Left colon (tissue), 2 donors: ENCODE measurements at regions not wholly inside any gene's neighbourhood (a gene's known extent, or its start where the extent isn't known, plus 50 kb on each side); places are given as distances from the start of the nearest gene placed in this dataset.

Experiments used
- ATAC-seq: fragments of 200-7000 bp; cut with Tn5 transposase; one replicate; pipeline ENCODE4 v1.9.1; 2020; ENCODE audit warnings: mild to moderate bottlenecking, moderate library complexity
- DNase-seq, 2 donors: peaks; one replicate each; pipeline ENCODE4 v3.0.0-alpha.2; 2020
- intact Hi-C, 2 donors: fragments of 100-400 bp; cut with DNase I in 1 of 2; cut with micrococcal nuclease in 1 of 2; formaldehyde crosslinking; loops; one replicate each; pipeline versions ENCODE4 v1.11.2 to v1.14.0; 2022; cut with DNase I, micrococcal nuclease
- donor health status: DM: no; HTN: no; CAD: no.
- donor health status: DM: yes; HTN: yes; CAD: no.

DNA sequence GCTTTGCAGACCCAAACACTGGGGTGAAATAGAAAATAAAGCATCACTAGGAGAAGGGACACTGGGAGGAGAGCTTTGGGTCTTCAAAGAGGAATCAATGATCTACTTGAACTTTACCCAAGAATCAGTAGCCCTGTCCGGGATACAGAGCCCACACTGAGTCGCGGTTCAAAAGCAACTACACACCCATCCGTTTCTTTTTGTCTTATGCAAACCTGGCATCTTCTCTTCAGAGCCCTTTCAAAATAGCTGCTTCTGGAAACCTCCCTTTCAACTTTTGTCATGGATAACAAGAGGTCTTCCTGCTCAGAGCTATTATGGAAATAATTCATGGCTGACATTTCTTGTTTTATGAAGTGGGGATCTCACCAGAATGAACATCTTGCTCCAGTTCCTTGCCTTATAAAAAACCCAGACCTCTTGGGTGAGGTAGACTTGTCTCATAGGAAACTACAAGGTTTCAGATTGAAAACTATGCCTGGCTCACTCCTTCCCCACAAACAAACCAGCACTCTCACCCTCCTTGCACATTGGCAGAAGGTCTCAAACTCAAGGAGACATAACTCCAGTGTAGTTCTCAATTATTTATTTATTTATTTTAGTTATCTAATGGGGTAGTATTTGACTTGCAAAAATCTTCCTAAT is 115.1 kb upstream of the ARHGEF3 start:
- DNase-seq (no peak), ATAC-seq (no peak)
- intact Hi-C loops, result no loop called here

DNA sequence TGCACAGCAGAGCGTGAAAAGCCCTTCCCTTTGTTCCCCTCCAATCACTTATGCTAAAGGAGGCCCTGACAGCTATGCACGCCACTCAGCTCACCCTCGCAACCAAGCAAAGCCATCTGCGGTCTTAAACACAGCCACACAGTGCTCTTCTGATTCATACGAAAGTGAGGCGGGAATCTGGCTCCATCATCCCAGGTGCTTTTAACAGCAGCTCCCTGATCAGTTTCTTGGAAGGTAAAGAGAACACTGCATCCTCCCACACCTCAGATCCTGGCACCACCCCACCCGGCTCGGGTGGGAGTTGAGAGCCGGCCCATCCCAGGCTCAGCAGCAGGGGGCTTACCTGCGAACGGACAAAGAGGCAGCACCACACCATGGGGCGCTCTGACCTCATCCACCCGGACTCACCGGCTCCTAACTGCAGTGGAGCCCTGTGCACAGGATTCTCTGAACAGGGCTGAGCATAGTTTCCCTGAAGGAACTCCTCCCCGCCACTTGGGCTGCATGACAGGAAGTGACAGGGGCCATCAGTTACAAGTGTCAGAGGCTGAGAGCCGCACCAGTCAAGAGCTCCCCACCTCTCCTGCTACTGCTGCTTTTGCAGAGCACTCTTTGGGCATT is 114.3 kb upstream of the ARHGEF3 start:
- DNase-seq (peak; percentile 36 to 46), ATAC-seq (peak; percentile 39)
- intact Hi-C loops, result no loop called here

- ATAC-seq, result no peak
- intact Hi-C loops, result no loop called here
- DNase-seq, result no peak
Observed at GRCh38 chr3:56914646-56915045, 112.9 kb upstream of the ARHGEF3 start.

DNA sequence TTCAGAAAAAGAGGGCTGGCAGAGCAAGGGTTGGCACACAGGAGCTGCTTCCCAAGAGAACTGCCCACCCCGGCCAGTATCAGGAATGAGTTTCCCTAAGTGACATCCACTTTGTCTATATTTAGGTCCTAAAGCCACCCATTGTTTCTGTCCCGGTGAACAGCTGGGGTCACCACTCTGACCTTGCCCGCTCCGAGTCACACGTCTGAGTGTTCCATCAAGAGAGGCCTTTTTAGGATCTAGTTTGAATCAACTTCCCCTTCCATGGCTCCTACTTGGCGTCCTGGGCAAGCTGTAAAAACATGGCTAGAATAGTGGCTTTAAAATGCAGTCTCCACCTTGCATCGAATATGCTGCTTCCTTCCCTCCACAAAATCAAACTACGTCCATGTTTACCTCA is 109.6 kb upstream of the ARHGEF3 start:
- intact Hi-C loops, result no loop called here
- ATAC-seq, result no peak

DNA sequence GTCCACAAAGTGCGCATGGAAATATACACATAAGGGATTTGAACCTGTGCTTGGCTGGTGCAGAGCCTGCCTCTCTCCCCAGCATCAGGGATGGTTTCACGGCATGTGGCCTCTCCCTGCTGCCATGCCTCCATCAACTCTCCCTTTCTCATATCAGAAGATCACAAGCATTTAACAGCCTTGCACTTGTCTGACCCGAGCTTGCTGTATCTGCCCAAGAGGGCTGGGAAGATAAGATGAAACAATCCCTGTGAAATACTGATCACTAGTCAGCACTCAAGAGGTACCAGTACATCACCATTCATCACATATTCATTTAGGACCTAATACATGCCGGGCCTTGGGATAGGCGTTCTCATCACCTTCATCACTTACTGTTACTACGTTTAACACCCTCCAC is 107.6 kb upstream of the ARHGEF3 start:
- no peak for DNase-seq
- intact Hi-C loops, result no loop called here
- no peak for ATAC-seq

More for the DNA sequence above, 109.6 kb upstream of the ARHGEF3 start:
- DNase-seq, result no peak

- ATAC-seq (no peak), DNase-seq (no peak)
- intact Hi-C loops, result no loop called here
Observed at GRCh38 chr3:56908004-56908403, 106.3 kb upstream of the ARHGEF3 start.

DNA sequence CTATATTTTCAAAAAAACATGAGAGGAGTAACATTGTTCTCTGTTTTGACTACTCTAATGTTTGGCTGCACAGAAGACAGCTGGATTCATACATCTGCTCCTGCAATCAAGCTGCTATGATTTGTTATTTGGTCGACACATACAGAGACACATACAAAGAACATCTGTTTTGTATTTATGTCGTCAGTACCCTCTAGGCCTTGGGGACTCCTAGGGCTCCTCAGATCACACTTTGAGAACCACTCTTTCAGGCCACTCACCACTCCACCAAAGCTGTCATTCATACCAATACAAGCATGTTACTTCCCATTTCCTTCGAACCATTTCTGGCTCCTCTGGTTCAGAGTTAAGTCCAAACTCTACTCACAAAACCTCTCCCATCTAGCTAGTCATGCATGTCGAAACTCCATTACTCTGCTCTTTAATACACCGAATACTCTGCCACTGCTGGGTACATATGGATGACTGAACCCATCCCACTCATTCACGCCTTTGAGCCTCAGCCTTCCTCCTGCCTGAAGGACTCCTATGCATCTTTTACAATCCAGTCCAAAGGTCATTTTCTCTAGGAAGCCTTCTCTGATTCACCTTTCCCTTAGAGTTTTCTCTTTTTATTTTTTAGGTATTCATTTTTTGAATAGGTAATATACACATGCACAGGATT is 102.9 kb upstream of the ARHGEF3 start:
- DNase-seq (no peak), ATAC-seq (peak; percentile 99)
- intact Hi-C loops, result no loop called here

DNA sequence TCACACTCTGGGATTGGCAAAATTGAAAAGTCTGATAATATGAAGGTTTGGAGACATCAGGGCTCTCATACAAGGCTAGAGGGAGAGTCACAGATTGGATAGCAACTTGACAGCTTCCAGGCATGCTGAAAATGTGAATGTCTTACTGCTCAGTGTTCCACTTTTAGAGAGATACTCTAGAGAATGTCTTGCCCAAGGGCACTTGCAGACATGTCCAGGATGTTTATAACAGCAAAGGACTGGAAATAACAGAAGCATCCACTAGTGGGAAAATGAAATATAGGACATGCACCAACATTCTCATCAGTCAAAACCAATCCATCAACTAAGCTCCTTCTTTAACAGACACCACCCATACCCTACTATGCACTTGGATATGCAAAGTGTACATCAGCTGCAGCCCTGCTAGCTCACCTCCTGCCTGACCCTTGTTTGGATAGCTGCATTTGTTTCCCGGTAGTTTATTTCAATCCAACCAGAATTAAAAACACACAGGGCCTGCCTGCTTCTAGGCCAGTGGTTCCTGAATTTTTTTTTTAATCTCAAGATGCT is 101.6 kb upstream of the ARHGEF3 start:
- ATAC-seq (no peak), DNase-seq (no peak)
- intact Hi-C loops, result no loop called here

DNA sequence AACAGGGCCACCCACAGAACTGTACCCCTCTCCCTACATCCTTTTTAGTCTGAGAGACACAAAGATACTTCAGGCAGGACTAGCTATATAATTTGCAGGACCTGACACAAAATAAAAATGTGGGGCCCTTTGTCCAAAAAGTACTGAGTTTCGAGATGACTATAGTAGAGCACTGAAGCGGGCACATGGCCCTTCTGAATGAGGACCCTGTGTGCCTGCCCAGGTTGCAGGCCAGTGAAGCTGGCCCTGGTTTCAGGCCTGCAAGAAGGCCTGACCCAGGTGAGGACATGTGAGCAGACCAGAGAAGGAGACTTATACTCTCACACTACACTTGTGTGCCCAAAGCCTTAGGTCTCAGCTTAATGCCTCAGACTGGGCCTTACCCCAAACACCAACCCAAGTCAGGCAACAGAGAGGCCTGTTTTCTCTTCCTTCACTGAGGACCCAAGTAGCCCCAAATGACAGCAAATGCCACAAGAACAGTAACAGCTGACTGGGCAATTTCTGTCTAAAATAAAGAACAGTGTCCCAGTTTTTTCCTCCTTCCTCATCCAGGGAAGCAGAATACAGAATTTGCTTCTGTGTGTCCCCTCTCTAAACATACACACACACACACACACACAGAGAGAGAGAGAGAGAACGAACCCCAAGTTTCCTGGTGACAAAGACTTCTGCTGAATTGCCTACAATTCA is 100.9 kb upstream of the ARHGEF3 start:
- intact Hi-C loops, result no loop called here
- no peak for DNase-seq
- ATAC-seq, result no peak

DNA sequence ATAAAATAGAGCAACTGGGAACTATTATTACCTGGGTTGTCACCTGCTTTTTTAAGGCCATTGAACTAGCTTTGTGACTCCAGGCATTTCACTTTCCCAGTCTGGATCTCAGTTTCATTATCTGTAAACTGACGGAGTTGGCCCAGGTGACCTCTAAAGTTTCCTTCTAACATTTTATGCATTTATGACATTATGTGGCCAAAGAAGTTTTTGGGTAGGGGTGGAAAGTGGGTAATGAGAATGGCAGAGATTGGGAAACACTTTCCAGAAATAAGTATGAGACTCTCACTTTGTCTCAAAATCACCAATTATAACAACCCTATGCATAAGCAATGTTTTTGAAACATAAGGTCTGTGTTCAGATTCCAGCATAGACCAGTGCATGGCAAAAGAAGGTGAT is 99.1 kb upstream of the ARHGEF3 start:
- ATAC-seq (no peak), DNase-seq (no peak)
- intact Hi-C loops, result no loop called here

DNA sequence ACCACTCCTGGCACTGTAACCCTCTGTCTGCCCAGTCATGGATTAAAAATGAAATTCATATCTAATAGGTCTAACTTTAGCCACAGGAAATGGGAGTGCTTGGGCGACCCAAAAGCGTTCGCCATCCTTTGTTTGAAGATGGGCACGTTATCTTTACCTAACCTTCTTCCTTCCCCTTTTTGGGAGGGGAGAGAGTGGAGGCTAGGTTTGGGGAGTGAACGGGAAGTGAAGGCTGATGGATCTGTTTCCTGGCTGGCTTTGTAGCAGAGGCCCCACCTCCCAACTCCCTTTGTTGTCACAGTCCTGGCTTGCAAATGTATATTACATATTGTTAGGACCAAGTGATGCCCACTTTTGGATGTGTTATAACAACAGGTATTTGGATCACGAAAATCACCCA is 98.1 kb upstream of the ARHGEF3 start:
- DNase-seq, result no peak
- ATAC-seq, result no peak
- intact Hi-C loops, result no loop called here

GRCh38 chr3:56899078-56899477 is 97.3 kb upstream of the ARHGEF3 start:
- intact Hi-C loops, result no loop called here
- ATAC-seq (peak; percentile 63), DNase-seq (no peak)

DNA sequence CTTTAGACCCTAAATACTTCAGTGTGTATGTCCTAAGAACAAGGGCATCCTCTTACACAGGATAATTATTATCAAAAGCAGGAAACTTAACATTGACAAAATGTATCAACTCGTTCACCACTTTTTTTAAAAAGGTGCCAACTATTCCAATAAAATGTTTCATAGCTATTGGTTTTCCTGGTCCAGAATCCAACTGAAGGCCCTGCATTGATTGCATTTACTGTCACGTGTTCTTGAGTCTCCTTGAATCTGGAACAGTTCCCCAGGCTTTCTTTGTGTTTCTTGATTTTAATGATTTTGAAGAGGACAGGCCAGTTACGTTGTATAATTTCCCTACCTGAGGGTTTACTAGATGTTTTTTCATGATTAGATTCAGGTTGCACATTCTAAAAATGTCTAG is 94.6 kb upstream of the ARHGEF3 start:
- ATAC-seq, result no peak
- intact Hi-C loops, result no loop called here

GRCh38 chr3:56894881-56895431 is 93.2 kb upstream of the ARHGEF3 start:
- no peak for ATAC-seq
- intact Hi-C loops, result no loop called here
- DNase-seq, result no peak

More for the DNA sequence above, 94.6 kb upstream of the ARHGEF3 start:
- no peak for DNase-seq

DNA sequence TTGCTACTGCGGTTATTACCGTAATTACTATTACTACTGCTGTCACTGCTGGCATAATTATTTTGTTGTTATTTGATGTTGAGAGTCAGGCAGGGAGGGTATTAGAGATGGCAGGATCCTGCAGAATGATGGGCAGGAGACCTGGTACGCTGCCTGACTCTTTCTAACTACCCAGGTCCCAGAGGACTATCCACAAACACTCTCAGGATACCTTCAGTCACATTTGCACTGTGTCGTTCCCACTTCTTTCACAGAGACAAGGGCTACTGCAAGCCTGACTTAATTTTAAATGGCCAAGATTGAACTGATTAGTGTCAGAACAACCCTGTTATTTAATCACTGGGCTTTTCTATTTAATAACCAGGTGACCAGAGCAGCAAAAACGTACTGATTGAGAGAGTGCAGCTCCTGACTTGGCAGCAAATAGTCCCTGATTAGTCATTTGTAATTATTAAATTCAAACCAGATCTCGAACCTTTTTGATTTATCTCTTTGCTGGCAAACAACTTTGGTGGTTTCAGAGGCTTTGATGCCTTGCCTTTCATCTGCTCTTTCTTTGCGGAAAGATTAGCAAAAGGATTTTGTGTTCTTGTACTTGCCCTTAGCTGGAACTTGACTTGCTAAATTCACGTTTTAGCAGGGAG is 88.8 kb upstream of the ARHGEF3 start:
- ATAC-seq (no peak), DNase-seq (no peak)
- intact Hi-C loops, result no loop called here

DNA sequence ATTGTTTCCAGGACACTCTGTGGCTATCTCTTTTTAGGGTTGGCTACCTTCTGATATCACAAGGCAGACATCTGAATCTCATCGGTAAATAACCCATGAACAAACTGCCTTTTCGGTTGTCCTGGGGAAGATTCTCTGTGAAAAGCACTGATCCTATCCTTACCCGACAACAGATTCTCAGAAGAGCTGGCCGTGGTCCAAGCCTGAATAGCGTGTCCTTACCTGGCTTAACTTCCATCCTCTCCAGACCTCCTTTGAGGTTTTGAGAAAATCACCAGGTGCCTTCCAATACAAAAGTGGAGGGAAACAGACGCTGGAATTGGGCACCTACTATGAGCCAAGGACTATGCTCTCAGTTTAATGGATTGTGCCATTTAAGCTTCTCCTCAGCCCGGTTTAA is 87.4 kb upstream of the ARHGEF3 start:
- intact Hi-C loops, result no loop called here
- no peak for ATAC-seq
- no peak for DNase-seq

- ATAC-seq, result peak; percentile 78
- intact Hi-C loops, result no loop called here
- DNase-seq, result no peak
Observed at GRCh38 chr3:56887402-56888025, 85.8 kb upstream of the ARHGEF3 start.

GRCh38 chr3:56886314-56886713 is 84.6 kb upstream of the ARHGEF3 start:
- ATAC-seq, result no peak
- no peak for DNase-seq
- intact Hi-C loops, result no loop called here

GRCh38 chr3:56885879-56886278 is 84.1 kb upstream of the ARHGEF3 start:
- ATAC-seq (no peak), DNase-seq (no peak)
- intact Hi-C loops, result no loop called here
